ENCODE measurements at regions not wholly inside any gene's neighbourhood (a gene's known extent, or its start where the extent isn't known, plus 50 kb on each side); places are given as distances from the start of the nearest gene placed in this dataset.

GRCh38 chr6:141475259-141475658 lies 657.5 kb upstream of the GJE1 start:
- TF ChIP-seq POLR2A (IDR thresholded peaks at IDR 0.05; ENCODE audit: extremely low read depth, insufficient read length) = no peak
- no peak for TF ChIP-seq CTCF (IDR thresholded peaks at IDR 0.05; ENCODE audit: low read depth, low read length)
